Suppressor macrophage (primary cell): ENCODE measurements at regions not wholly inside any gene's neighbourhood (a gene's known extent, or its start where the extent isn't known, plus 50 kb on each side); places are given as distances from the start of the nearest gene placed in this dataset.

ENCODE experiments used
- DNase-seq, 4 experiments: peaks; one replicate each; pipeline ENCODE4 v3.0.0-alpha.2; 2020 to 2022

DNA sequence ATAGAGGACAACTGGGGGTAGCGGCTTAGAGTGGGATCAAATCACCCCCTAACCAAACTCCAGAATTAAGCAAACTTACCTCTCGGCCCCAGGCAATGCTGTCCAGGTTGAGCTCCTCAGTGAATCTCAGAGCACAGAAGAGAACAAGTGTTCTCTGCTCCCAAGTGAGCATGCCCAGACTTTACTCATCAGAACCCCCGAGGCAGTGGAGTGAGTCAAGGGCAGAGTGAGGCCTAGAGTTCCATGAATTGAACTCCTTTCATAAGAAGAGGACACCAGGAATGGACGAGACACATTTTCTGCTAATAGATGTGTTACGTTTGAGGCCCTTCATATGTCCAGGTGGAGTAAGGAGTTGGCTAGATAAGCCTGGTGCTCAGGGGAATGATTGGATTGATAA, 134.0 kb upstream of the DTNBP1 start:
- DNase-seq = no peak

DNA sequence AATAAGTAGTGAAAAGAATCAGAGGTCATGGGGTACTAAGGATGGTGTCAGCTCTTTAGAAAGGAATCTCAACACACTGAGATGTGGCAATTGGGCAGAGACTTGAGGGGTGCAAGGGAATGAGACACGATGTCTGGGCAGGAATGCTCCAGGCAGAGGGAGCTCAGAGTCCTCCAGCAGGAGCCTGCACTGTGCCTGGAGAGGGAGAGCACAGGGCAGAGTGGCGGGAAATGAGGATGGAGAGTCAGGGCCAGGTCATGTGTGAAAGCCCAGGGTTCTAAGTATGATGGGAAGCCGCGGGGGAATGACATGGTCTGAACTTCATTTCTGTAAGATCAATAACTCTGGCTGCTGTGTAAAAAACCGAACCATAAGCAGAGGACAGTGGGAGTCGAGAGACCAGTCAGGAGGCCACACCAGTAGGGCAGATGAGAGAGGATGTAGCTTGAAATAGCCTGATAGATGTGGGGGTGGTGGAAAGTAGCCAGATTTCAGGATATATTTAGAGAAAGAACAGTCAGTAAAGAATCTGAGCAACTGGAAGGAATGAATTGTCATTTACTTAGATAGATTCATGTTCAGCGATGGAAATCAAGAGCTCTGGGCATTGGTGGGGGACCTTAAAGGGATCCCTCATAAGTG, 133.4 kb upstream of the DTNBP1 start:
- DNase-seq = peak in 2 of 4 experiments; percentile 9 to 31

DNA sequence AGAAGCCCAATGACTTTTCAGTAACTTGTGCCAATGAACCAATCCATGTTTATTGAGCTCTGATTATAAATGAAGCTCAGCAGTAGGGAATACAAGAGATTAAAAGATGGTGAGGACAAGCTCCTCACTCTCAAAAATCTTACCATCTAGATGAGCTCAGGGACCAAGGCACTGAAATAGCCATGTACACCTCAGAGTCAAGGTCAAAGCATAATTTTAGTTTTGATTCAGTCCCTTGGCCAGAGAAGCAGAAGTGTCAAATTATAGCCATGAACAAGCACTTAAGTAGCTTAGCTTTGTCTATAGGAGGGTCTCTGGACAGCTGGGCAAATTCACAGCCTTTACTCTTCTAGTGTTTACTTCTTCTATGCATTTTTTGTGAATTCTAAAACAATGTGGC, 131.0 kb upstream of the DTNBP1 start:
- no peak for DNase-seq

DNA sequence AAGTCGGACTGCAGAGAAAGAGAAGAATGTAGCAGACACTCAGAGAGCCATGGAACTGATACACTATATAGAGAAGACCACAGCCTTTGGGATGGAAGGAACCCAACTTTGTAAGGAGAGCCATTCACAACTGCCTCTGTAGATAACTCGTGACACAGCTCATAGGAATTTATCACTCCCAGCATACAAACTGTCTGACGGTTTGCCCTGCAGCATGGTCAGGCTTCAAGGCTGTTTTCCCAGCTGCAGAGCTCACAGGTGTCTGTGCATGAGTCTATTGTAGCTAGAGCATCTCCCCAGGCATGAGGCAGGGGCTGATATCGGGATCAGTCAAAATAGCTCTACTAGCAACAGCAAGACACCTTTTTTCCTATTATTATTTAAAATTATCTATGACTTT, 130.5 kb upstream of the DTNBP1 start:
- DNase-seq = no peak

DNA sequence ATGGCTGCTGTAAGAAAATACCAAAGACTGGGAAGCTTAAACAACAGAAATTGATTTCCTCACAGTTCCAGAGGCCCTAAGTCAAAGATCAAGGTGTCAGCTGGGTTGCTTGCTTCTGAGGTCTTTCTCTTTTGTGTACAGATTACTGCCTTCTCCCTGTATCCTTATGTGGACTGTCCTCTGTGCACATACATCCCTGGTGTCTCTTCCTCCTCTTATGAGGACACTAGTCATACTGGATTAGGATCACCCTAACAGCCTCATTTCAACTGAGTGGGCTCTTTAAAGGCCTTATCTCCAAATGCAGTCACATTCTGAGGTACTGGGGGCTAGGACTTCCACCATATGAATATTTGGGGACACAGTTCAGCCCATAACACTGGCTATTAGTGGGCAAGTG, 130.0 kb upstream of the DTNBP1 start:
- no peak for DNase-seq

DNA sequence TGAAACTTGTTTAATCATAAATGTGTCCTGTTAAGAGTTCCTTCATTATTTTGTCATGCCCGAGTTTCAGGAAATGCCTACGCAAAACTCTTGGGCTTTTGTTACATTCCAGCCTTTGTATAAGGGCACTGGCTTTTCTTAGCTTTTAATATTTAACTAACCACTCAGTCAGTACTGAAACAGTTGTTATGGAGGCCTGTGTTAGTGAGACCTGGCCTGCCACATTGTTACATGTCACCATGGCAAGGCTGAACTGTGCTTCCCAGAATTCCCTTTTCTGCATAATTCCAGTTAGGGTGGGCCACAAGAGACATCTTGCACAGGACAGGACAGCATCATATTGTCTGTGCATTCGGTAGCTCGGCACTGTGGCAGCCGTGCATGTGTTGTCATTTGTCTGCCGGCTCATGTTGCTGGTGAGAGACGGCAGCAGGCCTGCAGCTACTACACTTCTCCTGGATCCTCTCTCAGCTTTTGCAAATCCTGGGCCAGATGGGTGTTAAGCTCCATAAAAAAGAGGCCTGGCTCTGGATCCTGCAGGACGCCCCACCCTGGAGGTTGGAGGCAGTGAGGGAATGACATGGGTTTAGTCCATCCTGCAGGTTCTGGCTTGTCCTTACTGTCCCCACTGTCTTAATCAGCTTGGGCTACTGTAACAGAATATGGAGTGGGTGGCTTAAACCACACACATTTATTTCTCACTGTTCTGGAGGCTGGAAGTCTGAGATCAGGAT, 128.8 kb upstream of the DTNBP1 start:
- DNase-seq = peak in 3 of 4 experiments; percentile 11 to 65 (median 56)

DNA sequence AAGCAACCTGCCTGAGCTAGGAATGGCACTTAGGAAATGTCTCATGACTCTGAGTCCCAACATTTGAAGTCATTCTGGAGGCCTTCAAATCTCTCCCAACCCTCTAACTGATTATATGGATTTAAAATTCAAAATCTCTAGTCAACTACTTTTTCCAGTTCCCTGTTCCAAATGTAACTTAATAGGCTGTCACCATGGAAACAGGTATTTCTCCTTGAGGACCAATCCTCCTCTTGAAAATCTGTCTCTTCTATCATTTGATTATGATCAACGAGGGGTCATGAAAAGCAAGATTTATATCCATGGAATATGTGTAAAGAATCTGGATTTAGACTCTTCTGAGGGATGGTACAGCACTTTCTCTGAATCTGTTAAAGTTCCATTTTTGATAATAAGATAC, 127.3 kb upstream of the DTNBP1 start:
- no peak for DNase-seq

DNA sequence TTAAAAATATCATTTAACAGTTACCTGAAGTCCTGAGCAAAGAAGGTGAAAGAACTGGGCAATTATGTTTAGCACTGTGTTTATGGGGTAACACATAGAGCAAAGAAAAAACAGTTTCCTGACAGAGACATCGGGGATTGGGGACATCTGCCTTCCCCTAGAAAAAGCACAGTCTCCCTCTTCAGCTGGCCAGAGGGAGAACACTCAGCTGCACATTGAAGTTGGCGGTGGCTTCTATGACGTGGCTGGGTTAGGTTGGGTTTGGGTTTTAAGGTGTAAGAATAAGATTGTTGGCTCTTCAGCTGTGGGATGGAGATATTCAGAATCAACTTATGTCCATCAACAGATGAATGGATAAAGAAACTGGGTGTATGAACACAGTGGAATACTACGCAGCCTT, 124.0 kb upstream of the DTNBP1 start:
- no peak for DNase-seq

DNA sequence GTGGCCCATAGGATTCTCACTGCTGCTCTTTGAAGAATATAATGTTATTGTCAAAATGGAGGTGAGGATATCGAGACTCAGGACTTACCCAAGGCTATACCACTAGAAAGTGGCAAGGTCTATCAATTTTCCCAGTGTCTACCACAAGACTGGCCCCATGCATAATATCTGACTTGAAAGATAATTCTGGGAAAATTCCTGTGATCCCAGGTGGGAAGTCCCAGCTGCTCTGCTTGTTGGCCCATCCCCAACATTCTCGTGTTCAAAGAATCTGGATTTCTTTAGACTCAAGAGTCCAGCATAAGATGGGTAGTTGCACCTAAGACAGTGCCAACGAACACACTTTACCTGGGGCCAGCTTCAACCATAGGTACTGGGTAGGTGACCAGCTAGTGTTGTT, 120.7 kb upstream of the DTNBP1 start:
- no peak for DNase-seq

DNA sequence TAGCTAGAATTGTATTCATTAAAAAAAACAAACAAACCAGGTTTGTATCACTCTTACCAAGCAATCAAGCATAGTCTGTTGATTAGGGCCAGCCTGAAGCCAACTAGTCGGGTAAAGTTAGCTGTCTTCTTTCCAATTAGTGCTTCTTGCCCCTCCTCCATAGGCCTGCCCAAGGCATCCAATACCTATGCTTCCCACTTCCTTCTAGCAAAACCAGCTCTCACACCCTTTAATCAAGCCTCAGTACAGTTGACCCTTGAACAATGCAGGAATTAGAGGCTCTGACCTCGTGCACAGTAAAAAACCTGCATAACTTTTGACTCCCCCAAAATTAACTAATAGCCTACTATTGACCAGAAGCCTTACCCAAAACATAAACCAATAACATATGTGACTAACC, 119.1 kb upstream of the DTNBP1 start:
- no peak for DNase-seq

DNA sequence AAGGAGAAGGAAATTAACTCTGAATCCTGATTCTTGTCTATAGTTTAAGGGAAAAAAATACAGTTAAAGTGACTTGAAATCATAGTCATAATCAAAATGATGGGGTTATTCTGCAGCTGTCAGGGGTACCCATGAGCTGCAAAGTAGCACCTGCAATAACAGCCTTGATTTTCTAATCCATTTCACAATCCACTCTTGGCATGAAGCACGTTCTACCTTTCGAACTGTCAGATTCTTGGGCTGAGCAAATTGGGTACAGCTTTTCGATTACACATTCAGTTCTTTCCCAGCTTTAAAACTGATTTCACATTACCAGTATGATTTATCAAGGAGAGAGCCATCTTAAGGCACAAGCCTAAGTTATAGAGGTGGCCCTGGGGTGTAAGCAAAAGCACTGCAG, 118.5 kb upstream of the DTNBP1 start:
- no peak for DNase-seq

DNA sequence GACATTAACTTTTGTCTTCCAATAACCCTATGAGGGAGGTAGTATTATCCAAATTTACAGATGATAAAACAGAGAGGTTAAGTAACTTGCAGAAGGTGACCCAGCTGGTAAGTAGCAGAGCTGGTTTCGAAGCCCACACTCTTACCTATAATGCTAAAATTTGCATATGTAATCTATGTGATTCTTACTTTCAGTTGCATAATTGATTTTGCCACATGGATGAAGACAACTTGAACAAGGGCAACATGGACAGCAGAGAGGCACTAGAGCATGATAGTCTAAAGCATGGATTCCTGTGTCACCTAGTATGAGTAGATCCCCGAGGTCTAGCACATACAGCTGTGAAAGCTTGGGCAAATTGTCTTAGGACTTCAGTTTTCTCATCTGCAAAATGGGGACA, 117.6 kb upstream of the DTNBP1 start:
- DNase-seq = no peak

DNA sequence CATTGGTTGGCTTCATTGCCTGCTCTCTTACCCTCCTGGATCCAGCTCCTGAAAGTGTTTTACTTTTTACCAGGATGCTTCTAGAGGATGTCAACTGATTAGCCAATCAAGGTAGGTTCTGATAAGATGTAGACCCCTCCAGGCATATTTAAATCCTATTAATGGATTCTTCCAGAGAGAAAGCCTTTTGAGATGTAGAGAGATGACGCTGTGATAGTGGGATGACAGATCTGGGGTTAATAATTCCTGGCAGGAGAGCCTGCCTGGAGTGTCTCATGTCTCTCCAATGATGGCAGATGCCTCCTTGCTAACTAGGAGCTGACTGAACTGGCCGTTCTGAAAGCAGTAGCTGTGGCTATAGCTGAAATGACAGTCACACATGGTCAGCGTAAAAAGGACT, 116.9 kb upstream of the DTNBP1 start:
- no peak for DNase-seq

DNA sequence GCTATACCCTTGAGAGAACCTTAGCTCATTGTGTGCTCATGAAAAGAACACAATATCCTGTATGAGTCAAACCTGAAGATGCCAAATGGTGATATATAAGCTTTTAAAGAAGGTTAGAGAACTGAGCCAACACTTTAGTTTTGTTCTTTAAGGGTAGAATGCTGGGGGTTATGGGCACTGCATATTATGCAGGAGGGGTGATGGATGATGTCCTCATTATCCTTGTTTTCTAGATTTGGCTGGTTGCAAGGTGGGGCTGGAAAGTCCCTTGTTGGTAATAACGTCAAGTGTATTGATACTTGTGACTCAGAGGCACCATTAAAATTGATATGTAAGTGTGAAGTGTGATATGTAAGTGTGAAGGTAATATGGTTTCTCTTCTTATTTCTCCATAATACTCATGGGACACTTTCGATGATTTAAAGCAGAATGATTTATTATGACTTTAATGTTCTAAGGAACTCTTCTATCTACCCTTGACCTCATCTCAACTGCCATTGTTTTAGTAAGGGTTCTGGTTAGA, 113.7 kb upstream of the DTNBP1 start:
- DNase-seq = no peak

DNA sequence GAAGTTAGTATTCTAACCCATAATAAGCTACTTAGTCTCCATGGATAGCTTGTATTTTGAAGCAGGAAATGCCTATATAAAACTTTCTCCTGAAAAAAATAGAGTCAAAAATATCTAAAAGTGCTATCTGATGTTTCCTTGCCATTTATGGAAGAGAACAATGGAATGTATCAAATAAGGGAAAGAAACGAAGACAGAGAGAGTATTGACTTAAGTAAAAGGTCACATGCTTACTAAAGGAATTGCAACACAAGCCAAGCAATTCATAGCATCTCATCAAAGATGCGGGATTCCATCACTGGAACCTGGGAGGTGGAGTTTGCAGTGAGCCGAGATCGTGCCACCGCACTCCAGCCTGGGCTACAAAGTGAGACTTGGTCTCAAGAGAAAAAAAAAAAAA, 112.9 kb upstream of the DTNBP1 start:
- DNase-seq = no peak

DNA sequence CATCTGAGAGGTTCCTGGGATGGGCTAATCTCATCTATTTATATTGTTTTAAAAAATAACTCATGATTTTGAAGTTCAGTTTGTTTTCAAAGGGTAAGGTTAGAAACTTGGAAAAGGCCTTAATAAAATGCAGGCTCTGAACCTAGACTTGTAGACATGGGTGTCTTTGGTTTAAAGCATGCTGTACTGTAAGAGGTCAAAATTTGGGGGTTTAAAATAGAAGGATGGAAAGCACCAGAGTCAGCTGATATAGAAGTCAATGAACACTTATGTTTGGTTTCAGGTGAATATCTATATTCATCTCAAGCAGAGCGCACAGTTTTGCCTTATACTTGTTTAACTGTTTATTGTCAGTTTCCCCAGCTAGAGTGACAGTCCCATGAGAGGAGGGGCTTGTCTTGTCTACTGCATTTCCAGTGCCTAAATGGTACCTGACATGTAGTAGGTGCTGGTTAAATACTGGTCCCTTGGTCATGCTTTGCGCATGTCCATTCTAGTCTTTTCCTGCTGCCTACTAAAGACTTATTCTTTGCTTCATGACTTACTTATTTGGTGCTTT, 112.3 kb upstream of the DTNBP1 start:
- DNase-seq = no peak

DNA sequence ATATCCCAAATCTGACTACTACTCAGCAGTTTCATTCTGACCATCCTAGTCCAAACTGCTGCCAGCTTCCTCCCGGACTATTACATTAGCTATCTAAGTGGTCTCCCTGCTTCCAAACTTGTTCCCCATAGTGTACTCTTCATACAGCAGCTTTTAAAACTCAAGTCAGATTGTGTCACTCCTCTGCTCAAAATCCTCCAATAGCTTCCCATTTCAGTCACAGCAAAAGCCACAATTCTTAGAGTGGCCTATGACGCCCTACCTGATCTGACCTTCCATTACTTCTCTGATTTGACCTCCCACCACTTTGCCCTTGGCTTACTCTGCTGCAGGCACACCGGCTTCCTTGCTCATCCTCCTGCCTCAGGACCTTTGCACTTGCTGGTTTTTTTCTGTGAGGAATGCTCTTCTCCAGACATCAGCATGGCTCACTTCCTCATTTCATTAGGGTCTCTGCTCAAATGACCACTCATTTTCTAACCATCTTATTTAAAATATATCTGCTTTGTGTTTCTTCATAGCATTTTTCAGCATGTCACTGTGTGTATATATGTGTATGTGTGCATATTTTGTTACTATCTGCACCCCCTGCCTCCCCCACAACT, 111.1 kb upstream of the DTNBP1 start:
- peak; percentile 27 to 67 (median 48) for DNase-seq

DNA sequence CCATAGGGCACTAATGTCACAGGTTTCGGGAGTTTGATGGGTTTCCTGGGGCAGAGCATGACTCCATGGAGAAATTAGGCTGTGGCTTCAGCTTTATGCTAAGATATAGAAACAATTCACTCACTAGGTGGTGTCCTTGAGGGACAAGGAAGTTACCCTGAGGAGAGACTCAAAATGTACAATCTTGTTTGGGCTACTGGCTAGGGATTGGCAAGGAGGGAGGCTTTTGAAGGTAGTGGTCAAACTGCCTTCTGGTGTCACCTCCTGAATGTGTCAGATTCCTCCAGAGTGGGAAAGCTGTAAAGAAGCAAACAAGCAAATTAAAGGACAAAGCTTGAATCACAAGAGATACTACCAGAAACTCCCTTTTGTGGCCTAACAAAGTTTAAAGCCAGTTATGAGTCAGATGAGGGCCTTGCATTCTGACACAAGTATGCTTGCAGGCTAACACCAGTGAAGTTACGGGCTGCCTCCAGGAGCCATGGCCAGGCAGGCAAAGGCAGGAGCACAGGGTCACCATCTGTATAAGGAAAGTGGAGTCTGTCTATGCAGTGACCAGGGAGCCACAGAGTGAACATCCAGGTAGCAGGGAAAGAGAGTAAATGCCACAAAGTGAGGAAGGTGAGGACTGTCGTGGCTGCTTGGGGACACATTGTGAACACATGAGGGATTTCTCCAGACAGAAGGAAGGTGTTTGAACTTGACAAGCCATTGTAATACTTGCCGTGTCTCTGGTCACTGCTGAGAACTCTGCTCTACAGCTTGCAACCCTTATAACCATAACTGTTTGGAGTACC, 107.7 kb upstream of the DTNBP1 start:
- DNase-seq = peak in 3 of 4 experiments; percentile 29 to 53 (median 34)

DNA sequence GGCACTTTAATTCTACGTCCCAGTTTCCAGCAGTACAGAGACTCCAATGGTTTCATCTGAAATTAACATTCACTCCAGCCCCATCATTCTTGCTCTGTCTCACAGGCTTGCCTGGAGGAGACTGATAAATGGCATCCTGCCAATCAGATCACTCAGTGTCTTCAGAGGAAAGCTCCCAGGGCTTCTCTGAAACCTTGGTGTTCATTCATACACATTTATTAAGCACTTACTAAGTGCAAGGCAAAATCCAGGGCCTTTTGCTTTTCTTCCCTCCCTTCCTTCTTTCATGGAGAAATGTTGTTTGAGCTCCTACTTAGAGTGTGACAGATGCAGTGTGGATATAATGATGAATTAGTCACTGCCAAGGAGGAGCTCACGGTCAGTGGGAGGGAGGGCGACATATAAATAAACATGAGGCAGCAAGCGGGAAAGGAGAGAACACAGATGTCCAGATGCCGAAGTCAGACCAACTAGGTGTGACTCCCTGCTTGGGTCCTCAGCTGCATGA, 106.7 kb upstream of the DTNBP1 start:
- no peak for DNase-seq

DNA sequence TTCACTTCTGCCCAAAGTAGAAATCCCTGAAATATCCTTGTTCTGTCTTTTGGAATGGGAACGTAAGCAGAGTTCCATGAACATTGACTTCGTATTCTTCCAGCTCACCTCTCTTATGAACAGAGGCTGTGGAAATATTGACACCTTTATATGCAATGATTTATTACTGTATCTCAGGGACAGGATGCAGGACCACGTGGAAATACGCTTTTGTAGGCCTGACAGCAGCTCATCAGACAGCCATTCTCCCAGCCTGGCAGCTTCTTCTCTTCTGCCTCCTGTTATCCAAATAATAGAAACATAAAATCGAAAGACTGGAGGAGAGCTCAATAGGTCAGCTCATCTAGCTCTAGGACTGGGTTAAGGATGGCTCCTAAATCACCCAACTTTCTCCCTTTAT, 106.2 kb upstream of the DTNBP1 start:
- DNase-seq = no peak

DNA sequence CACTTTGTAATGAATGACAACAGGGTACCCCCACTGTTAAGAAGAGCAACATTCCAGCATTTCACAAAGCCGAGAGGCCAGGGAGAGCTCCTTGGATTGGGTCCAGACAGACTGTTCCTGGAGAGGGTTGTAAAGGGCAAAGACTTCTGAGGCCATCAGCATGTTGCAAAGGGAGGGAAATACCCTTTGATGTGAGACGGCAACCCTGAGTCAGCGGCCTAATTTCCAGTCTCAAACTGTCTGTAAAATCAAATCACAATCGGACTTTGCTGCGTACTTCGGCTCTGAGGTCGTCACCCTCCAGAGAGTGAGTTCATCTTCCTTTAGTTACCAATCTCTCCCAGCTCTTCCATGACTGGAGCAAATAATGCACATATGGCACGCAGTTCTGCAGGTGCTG, 101.0 kb upstream of the DTNBP1 start:
- no peak for DNase-seq

DNA sequence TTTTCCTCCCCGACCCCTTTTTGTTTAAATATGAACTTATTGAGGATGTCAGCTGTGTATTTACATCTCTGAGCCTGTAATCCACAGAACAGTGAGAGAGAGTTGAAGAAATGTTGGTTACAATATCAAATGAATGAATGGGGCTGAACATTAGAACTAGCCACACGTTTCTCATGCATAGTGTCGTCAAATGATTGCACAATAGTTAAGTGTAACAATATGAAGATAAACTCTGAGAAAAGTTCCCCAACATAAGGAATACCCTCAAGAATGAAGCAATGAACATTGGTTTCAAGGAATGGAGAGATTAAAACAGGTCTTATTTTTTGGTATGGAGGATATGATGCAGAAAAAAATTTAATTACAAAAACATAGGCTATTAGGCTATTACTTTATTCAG, 100.5 kb upstream of the DTNBP1 start:
- DNase-seq = no peak
